Fibroblast of the aortic adventitia (primary cell): ENCODE measurements at regions not wholly inside any gene's neighbourhood (a gene's known extent, or its start where the extent isn't known, plus 50 kb on each side); places are given as distances from the start of the nearest gene placed in this dataset.

Experiments used
- DNase-seq: peaks from one replicate; pipeline ENCODE4 v3.0.0-alpha.2; 2010; ENCODE audit warnings: low read depth
- H3K4me3 ChIP-seq: 2 replicates; pipeline ENCODE4 v1.5.1; 2011; ENCODE audit warnings: low read depth, mild to moderate bottlenecking, control low read depth, low read length, moderate library complexity
- TF ChIP-seq, protein P1 (sequence below): IDR thresholded peaks from 2 replicates; pipeline ENCODE4 v1.5.1; 2011; ENCODE audit warnings: mild to moderate bottlenecking, low read length, control low read depth, inconsistent platforms; ENCODE audit not compliant: insufficient read depth

DNA sequence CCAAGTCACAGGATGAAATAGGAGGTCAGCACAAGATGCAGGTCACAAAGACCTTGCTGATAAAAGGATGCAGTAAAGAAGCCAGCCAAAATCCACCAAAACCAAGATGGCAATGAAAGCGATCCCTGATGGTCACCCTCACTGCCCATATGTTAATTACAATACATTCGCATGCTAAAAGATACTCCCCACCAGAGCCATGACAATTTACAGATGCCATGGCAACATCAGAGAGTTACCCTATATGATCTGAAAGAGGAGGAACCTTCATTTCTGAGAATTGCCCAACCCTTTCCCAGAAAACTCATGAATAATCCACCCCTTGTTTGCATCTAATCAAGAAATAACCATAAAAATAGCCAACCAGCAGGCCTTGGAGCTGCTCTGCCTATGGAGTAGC is 709.8 kb downstream of the METTL4 start:
- DNase-seq, result no peak
- TF ChIP-seq, protein P1, sequence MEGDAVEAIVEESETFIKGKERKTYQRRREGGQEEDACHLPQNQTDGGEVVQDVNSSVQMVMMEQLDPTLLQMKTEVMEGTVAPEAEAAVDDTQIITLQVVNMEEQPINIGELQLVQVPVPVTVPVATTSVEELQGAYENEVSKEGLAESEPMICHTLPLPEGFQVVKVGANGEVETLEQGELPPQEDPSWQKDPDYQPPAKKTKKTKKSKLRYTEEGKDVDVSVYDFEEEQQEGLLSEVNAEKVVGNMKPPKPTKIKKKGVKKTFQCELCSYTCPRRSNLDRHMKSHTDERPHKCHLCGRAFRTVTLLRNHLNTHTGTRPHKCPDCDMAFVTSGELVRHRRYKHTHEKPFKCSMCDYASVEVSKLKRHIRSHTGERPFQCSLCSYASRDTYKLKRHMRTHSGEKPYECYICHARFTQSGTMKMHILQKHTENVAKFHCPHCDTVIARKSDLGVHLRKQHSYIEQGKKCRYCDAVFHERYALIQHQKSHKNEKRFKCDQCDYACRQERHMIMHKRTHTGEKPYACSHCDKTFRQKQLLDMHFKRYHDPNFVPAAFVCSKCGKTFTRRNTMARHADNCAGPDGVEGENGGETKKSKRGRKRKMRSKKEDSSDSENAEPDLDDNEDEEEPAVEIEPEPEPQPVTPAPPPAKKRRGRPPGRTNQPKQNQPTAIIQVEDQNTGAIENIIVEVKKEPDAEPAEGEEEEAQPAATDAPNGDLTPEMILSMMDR, result no peak
- H3K4me3 ChIP-seq, result no peak overlapping the region

DNA sequence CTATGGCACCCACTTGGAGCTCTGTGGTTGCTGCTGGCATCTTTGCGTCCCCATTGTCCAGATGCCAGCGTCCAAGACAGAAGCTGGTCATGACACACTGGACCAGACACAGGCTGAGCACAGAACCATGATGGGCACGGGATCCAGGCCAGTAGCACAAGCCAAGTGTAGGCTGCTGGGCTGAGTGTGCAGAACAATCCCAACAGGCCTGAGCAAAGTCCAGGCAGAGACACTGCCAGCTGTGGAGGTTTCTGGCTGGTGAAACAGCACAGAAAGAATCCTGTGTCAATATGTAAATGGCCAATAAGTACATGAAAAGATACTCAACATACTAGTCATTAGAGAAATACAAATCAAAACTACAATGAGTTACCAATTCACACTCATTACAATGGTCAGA is 705.4 kb downstream of the METTL4 start:
- DNase-seq, result no peak
- no peak overlapping the region for H3K4me3 ChIP-seq
- TF ChIP-seq, protein P1, result no peak

DNA sequence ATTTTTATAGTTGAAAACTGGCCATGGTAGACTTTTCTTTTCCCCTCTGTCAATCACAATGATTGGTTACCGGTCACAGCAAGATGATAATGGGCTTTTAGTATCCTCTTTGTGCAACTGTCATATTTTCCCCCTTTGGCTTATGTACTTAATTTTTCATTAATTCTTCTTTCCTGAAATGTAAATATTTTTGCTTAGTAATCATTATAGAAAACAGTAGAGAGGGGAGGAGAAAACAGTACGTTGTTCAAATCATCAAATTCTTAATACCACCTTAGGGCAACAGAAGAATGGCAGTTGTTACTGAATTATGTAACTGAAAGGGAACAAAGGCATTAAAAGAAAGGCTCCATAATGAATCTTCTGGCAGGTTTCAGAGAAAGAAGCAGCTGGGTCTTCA is 699.0 kb downstream of the METTL4 start:
- no peak overlapping the region for H3K4me3 ChIP-seq
- no peak for DNase-seq
- TF ChIP-seq, protein P1, result no peak

DNA sequence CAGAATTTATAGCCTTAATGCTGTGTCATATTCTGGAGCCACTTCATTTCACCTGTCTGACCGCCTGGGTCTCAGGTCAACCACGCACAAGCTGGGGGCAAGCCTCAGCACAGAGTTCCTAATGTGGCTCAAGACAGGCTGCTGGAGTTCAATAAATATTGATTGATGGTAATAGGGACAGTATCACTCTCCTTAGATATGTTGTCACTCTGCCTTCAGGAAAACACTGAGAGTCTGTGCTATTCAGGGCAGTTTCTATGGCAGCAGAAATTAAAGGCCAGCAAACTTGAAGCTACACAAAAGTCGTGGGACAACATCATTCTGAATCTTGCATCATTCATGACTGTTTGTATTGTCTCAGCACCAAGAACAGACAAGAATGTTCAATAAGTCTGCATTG is 696.1 kb downstream of the METTL4 start:
- no peak for DNase-seq
- TF ChIP-seq, protein P1, result no peak
- no peak overlapping the region for H3K4me3 ChIP-seq

DNA sequence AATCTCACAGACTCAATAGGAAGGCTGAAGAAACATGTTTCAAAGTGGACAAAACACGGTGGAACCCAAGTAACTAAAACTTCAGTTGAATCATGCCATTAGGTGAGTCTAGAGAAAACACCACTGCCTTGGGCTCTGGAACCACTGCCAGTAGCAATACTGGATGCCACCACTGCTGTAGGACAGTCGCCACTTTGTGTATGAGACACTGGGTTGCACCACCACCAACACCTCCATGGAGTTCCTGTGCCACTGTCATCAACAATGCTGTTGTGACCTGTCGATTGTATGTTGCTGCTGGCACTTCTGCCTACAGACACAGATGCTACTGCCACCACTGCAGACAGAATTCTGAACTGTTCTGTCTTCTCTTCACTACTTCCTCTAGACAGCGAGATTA is 686.7 kb downstream of the METTL4 start:
- no peak overlapping the region for H3K4me3 ChIP-seq
- TF ChIP-seq, protein P1, result no peak
- no peak for DNase-seq

- TF ChIP-seq, protein P1, result no peak
- no peak overlapping the region for H3K4me3 ChIP-seq
- no peak for DNase-seq
These were observed 679.7 kb downstream of the METTL4 start for GRCh38 chr18:1891641-1892040.

- DNase-seq, result no peak
- TF ChIP-seq, protein P1, result no peak
- no peak overlapping the region for H3K4me3 ChIP-seq
These were observed 679.1 kb downstream of the METTL4 start for GRCh38 chr18:1892191-1892590.
